NCI-H69 (cell line): ENCODE measurements at regions not wholly inside any gene's neighbourhood (a gene's known extent, or its start where the extent isn't known, plus 50 kb on each side); places are given as distances from the start of the nearest gene placed in this dataset.
A peak's percentile ranks its signal among the peaks of the same experiment; 100 is the strongest.

Source experiments
- DNase-seq: peaks from one replicate; lab custom pipeline; 2025; lab: John Stamatoyannopoulos, UW

- DNase-seq, result no peak
These were observed 126.1 kb upstream of the PPP2R2D start for GRCh38 chr10:131774681-131775085.

- DNase-seq, result no peak
These were observed 125.4 kb upstream of the PPP2R2D start for GRCh38 chr10:131775433-131775832.

- DNase-seq, result no peak
These were observed 125.0 kb upstream of the PPP2R2D start for GRCh38 chr10:131775833-131776232.

- no peak for DNase-seq
These were observed 124.3 kb upstream of the PPP2R2D start for GRCh38 chr10:131776496-131776895.

- DNase-seq, result no peak
These were observed 123.6 kb upstream of the PPP2R2D start for GRCh38 chr10:131777162-131777561.

- DNase-seq, result no peak
These were observed 122.9 kb upstream of the PPP2R2D start for GRCh38 chr10:131777921-131778320.

GRCh38 chr10:131778385-131778784, 122.4 kb upstream of the PPP2R2D start:
- no peak for DNase-seq

GRCh38 chr10:131778842-131779241, 122.0 kb upstream of the PPP2R2D start:
- no peak for DNase-seq

- DNase-seq, result no peak
These were observed 121.0 kb upstream of the PPP2R2D start for GRCh38 chr10:131779661-131780394.

GRCh38 chr10:131781076-131781475, 119.7 kb upstream of the PPP2R2D start:
- DNase-seq, result no peak

- DNase-seq, result no peak
These were observed 119.0 kb upstream of the PPP2R2D start for GRCh38 chr10:131781791-131782190.

GRCh38 chr10:131784363-131785120, 116.3 kb upstream of the PPP2R2D start:
- DNase-seq, result no peak

GRCh38 chr10:131785121-131785460, 115.7 kb upstream of the PPP2R2D start:
- no peak for DNase-seq

- DNase-seq, result peak; percentile 17
These were observed 113.8 kb upstream of the PPP2R2D start for GRCh38 chr10:131786756-131787605.

GRCh38 chr10:131787961-131788360, 112.8 kb upstream of the PPP2R2D start:
- DNase-seq, result no peak

GRCh38 chr10:131788386-131788785, 112.4 kb upstream of the PPP2R2D start:
- no peak for DNase-seq

- DNase-seq, result no peak
These were observed 111.3 kb upstream of the PPP2R2D start for GRCh38 chr10:131789516-131789915.

GRCh38 chr10:131790021-131790420, 110.8 kb upstream of the PPP2R2D start:
- no peak for DNase-seq

GRCh38 chr10:131792011-131792651, 108.7 kb upstream of the PPP2R2D start:
- DNase-seq, result no peak

GRCh38 chr10:131792809-131793208, 108.0 kb upstream of the PPP2R2D start:
- DNase-seq, result no peak

- DNase-seq, result no peak
These were observed 105.0 kb upstream of the PPP2R2D start for GRCh38 chr10:131795761-131796160.

- DNase-seq, result no peak
These were observed 103.2 kb upstream of the PPP2R2D start for GRCh38 chr10:131797626-131798025.
